HG02870 (cell line): ENCODE measurements at regions not wholly inside any gene's neighbourhood (a gene's known extent, or its start where the extent isn't known, plus 50 kb on each side); places are given as distances from the start of the nearest gene placed in this dataset.
"Not testable (repeated sequence)": the region's sequence is repeated elsewhere in the genome, so short reads cannot be mapped to it uniquely, and the experiment has no call there.

Source experiments
- ATAC-seq: cut with Tn5 transposase; IDR thresholded peaks from one replicate; pipeline ENCODE4 v1.9.1; 2021; ENCODE audit warnings: mild to moderate bottlenecking, moderate library complexity; ENCODE audit not compliant: unreplicated experiment

DNA sequence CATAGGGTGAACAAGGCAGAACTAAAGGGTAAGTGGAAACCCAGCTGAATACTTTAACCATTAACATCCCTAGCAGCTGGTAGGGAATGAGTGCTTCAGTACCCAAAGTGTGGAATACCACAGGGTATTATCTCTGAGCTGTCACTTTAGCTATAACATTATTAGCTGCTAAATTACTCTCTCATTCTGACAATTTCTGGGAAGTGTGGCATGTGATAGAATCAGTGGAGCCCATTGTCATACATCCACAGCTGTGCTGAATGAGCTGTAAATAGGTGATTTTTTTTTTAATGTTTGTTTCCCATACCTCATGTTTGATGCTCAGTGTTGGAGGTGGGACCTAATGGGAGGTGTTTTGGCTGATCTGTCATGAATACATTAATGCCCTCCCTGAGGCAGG lies 894.3 kb downstream of the DIPK2A start:
- ATAC-seq = no peak

DNA sequence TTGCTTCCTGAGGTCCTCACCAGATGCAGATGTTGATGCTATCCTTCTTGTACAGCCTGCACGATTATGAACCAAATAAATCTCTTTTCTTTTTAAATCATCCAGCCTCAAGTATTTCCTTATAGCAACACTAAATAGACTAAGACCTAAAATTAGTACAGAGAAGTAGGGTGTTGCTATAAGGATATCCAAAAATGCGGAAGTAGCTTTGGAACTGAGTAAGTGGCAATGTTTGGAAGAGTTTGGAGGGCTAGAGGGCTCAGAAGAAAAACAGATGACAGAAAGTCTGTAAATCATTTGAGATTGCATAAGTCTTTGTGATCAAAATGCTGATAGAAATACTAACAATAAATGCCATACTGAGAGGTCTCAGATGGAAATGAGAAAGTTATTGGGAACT lies 894.9 kb downstream of the DIPK2A start:
- no peak for ATAC-seq

DNA sequence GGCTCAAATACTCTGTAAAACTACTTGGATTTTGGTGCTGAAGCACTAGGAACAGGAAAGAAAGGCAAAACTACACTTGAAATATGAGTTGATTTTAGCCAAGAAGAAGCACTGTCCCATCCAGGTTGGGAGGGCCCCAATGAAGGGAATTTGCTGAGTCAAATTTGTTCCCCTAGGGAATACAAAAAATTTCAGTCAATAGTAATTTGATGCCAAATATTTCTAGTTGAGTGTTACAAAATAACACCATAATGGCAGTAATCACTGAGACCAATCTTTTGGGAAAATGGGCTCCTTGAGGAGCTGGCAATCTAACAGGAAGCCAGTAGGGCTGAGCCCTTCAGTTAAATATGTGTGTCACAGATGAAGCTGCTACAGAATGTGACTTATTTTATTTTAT lies 896.9 kb downstream of the DIPK2A start:
- ATAC-seq = no peak

DNA sequence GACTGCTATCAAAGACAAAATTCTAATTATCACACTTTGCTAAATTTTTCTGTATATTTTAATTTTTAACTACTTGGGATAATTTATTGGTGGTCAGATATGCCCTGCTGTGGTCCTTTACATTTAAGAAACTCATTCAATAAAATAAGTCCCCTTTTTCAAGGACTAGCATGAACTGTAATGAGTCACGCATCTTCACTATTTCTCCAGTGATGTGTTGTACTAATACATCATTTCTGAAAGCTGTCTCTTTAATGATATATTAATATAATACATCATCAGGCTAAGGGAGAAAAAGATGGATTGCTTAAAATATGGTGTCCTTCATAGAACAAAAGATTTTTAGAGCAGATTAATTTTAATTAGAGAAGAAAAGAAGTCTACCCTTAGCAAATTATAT lies 901.4 kb downstream of the DIPK2A start:
- ATAC-seq = no peak

DNA sequence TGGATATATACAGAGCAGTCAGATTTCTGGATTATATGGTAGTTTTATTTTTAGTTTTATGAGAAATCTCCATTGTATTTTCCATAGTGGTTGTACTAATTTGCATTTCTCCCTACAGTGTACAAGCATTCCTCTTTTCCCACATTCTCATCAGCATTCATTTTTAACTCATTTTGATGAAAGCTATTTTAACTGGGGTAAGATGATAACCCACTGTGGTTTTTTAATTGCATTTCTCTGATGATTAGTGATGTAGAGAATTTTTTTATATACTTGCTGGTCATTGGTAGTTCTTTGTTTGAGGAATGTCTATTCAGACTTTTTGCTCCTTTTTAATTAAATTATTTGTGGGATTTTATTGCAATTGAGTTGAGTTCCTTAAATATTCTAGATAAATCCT lies 903.6 kb downstream of the DIPK2A start:
- ATAC-seq = no peak

DNA sequence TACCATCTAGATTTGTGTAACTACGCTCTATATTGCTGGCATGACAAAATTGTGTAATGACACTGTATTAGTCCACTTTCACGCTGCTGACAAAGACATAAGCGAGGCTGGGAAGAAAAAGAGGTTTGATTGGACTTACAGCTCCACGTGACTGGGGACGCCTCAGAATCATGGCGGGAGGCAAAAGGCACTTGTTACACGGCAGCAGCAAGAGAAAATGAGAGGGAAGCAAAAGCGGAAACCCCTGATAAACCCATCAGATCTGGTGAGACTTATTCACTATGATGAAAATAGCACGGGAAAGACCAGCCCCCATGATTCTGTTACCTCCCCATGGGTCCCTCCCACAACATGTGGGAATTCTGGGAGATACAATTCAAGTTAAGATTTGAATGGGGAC lies 905.7 kb downstream of the DIPK2A start:
- no peak for ATAC-seq

DNA sequence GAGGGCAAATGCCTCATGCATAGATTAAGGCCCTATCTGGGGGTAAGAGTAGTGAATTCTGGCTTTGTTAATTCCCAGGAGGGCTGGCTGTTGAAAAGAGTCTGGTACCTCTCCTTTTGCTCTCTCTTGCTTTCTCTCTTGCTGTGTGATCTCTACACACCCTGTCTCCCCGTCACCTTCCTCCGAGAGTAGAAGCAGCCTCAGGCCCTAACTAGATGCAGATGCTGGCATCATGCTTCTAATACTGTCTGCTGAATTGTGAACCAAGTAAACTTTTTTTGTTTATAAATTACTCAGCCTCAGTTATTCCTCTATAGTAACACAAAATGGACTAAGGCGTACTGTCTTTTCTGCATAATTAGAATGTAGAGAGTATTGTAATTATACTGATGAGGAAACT lies 908.1 kb downstream of the DIPK2A start:
- no peak for ATAC-seq

DNA sequence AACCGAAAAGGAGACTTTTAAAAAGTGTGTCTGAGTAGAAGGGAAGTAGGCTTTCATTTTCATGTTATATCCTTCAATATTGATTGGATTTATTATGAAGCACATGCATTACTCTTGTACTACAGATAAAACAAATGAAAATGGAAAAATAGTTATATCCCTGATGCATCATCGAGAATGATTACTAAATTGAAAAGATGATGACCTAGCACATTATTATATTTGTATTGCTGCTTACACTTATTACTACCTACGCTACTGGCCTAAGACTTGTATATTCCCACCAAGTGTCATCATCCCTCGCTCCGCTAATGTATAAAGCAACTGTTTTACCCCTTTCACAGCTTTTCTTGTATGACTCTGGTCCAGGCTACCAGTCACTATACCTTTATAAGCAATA lies 922.4 kb downstream of the DIPK2A start:
- ATAC-seq = no peak

DNA sequence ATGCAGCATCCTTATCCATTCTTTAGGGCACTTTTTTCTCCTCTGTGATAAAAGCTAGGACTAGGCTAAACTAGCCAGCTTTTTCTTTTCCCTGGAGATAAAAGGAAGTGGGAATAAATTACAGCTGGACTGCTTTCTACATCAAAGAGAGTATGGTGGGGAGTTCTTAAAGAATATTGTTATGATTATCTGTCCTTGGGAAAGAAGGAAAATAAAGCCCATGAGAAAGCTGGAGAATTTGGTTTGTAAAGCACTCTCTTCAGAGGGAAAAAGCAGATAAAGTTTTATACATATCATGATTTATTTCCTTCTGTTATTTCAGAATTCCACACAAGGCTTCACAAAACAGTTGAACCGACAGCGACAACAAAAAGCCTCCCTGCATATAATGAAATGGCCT lies 923.0 kb downstream of the DIPK2A start:
- no peak for ATAC-seq

DNA sequence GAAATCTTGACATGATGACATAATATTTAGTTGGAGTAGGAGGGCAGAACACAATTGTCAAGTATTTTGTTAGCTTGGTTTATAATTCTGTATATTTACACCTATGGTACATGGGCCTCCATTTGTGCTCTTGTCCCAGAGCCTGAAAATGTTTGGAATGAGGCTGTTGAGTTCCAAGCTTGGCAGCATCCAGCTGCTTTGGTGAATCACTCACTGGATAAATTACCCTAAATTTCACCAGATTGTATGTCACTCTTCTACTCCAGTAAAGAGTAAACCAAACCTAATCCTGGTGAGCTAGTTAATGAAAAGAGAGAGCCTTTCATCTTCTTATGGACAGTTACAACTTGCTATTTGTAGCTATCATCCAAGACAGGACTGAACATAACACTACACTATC lies 928.7 kb downstream of the DIPK2A start:
- no peak for ATAC-seq

DNA sequence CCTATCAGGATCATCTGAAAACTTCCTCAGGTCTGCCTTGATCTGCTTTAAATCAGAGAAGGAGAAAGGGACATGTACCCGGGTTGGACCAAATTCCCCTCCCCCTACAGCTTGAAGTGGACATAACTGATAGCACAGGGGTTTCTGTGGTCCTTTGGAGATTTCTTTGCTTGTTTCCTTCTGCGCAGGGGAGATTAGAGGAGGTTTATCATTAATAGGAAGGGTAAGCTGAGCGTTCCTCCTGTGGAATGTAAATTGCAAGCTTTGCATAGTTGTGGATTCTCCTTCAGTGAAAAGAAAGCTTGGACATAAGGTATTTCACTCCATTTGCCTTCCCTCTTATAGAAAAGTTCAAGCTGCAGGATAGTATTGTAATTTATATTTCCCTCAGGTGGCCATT lies 936.0 kb downstream of the DIPK2A start:
- not testable (repeated sequence) for ATAC-seq

DNA sequence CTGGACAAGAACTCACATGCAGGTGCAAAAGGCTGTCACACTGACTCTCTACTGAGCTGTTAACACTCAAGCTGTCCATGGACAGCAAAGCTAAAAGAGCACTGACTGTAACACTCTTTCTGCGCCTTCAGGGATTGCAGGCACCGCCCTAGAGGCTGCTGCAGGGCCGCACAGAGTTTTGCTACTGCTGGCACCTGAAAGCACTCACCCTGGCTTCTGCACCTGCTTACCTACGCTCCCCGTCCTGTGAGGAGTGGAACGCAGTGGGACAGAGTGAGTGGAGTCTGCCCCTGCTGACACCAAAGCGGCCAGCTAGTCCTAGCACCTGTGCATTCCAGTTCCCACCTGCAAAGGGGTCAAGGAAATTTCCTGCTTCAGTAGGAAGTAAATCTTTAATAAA lies 941.3 kb downstream of the DIPK2A start:
- no peak for ATAC-seq

DNA sequence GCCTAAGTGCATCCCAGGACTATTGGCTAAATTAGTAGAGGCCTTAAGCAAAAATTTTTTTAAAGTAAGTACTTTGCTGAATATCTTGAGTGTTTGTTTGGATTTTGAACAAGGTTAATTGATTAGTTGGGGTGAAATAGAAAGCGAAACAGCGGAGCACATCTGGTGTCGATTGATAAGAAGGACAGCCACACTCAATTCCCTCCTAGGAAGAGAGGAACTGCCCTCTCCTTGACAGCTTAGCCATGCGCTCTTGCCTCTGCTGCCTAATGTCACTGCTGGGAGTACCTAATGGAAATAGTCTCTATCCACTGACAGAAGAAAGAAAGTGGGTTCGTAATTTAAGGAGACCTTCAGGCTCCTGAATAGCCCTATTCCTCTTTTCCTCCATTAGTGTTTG lies 943.6 kb downstream of the DIPK2A start:
- ATAC-seq = no peak

DNA sequence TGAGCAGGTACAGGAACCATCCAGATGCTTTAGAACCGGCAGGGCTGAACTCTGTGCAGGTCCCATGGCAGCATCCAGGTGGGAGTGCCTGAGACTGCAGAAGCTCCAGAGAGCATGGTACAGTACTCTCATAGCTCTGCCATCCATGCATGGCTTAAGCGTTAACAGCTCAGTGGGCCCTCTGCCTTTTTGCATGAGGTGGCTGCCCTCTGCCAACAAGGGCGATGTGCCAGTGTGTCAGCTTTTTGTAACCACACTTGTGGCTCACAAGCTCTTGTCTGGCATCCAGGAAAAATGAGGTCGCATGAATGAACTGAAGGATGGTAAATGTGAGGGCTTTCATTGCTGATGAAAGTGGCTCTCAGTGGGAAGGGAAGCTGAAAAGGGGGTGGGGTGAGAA lies 950.1 kb downstream of the DIPK2A start:
- no peak for ATAC-seq

DNA sequence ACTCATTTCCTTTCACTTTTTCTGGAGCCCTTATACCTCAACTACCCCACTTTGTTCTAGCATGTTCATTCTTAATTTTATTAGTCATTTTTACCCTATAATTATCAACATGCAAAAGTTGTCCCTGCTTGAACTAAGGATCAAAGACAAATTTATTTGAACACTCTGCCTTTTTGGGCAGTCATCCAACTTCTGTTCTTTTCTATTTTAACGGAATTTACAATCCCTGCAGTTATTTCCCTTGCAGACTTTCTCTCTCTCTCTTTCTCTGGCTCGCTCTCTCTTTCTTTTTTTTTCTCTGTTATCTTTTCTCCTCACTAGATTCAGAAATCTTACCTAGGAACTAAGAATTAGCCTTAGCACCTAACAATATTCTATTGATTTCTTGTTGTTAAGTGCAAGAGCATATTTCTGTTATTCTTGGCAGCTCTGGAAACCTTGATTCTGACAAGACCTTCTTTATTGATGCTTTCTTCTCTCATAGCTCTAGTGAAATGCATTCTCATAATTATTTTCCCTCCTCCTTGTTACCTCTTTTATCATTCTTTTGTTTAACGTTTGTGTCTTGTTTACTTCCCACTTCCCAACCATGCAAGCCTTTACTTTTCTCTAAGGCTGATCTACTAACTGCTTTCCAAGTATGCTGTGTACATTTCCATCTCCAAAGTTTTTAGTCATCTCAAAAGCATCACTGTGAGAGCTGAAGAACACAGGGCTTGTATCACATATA lies 951.6 kb downstream of the DIPK2A start:
- ATAC-seq = no peak

DNA sequence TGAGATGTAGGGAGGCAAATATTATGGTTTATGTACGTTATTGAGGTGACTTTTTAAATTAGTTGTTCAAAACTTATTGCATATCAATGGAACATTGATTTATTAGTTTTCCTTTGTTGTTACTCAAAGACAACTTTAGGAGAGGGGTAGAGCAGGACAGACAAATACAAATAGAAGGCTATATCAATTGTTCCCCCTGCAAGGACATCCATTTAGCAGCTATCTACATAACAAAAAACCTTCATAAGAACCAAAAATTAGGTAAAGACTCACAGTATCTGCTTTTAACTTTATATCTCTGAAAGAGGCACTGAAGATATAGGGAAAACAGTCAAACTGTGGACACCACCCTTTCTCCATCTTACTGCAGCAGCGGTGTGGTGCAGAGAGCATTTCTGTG lies 958.8 kb downstream of the DIPK2A start:
- ATAC-seq = no peak

DNA sequence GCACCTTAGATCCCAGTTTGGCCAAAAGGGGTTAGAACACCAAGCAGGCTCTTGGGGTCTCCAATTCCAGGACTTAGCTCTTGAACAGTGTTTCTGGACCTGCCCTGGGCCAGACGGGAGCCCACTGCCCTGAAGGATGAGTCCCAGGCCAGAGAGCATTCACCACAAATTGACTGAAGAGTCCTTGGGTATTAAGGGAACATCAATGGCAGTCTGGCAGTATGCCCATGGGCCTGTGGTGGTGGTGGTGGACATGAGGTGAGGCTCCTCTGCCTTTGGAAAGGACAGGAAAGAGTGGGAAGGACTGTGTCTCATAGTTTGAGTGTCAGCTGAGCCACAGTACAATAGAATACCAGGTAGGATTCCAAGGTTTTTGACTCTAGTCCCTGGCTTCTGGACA lies 960.0 kb downstream of the DIPK2A start:
- no peak for ATAC-seq

DNA sequence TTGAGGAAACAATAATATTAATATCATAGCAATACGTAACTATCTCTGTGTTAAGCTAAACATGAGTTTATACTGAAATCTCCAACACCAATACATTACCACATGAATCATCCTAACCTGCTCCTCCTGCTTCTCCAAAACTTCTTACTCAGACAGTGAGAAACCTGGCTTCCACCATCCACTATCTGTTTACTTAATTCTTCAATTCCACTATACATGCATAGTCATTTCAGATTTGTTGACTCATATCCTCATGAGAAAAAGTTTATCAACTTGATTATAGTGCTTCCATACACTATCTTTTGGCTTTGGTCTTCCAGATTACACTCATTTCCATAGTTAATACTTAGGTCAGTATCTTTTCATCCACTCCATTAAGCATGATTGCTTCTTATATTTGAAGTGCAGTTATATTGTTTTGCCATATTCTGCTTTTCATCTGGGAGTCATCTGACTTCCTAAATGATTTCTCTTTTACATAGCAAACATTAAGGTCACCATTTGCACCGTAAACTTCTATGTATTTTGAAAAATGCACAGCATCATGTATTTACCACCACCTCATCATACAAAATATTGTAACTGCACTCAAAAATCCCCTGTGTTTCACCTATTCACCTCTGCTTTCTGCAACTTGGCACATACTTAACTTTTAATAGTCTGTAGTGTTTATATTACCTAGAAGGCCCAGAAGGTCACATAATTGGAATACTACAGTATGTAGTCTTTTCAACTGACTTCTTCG lies 970.6 kb downstream of the DIPK2A start:
- ATAC-seq = no peak

DNA sequence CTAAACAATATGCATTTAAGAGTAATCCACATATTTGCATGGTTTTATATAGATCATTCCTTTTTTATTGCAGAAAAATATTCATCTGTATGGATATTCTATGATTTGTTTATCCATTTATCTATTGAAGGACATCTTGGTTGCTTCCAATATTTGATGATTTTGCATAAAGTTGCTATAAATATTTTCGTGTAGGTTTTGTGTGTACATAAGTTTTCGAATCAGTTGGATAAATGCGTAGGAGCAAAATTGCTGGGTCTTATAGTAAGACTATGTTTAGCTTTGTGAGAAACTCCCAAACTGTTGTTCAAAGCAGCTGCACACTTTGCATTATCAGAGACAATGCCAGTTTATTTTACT lies 971.2 kb downstream of the DIPK2A start:
- no peak for ATAC-seq

DNA sequence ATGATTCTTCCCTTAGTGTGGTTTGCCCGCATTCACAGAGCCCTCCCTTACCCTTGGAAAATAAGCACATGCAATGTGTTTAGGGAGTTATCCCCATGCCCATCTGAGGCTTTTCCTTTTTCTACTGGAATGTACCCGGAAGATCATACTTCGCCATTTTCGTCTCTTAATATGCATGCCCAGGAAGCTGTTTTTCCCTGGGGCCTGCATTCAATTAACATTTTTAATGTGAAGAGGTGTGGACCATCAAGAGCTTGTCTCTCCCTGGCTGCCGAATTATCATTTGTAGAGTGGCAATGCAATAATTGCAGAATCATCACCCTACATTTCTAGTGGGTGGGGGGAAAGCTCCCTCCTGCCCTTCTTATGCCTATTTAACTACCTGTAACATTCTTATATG lies 976.3 kb downstream of the DIPK2A start:
- ATAC-seq = no peak

DNA sequence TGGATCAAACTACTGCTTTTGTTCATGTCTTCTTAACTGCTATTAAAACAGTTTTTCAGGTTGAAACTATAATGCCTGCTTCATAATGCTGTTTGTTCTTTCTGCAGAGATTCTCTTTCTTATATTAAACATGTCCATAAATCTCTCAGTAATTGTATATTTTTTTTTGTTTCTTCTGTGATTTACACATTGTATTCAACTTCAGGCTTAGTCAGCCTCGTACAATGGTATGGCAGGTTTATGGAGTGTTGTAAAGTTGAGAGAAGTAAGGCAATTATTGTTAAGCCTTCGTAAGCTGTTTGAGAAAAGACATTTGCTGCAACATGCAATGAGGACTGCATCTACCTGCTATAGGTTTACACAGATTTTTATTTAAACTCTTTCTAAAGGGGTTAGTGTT lies 977.1 kb downstream of the DIPK2A start:
- no peak for ATAC-seq

DNA sequence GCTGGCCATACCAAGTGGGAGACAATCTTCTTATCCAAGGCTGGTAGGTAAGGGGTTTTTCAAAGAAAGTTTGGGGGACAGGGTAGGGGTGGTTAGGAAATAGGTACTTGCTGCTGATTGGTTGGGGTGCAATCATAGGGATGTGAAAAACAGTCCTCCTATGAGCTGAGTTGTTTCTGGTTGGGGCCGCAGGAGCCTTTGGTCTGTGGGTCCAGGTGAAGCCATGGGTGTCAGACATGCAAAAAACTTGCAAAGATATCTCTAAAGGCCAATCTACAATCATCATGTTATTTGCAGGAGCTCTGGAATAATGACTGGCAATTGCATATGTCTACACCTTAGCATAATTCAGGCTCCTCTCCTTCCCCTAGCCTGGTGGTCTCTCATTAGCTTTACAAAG lies 982.3 kb downstream of the DIPK2A start:
- no peak for ATAC-seq
